ENCODE measurements at regions not wholly inside any gene's neighbourhood (a gene's known extent, or its start where the extent isn't known, plus 50 kb on each side); places are given as distances from the start of the nearest gene placed in this dataset.
"Not testable (repeated sequence)": the region's sequence is repeated elsewhere in the genome, so short reads cannot be mapped to it uniquely, and the experiment has no call there.

DNA sequence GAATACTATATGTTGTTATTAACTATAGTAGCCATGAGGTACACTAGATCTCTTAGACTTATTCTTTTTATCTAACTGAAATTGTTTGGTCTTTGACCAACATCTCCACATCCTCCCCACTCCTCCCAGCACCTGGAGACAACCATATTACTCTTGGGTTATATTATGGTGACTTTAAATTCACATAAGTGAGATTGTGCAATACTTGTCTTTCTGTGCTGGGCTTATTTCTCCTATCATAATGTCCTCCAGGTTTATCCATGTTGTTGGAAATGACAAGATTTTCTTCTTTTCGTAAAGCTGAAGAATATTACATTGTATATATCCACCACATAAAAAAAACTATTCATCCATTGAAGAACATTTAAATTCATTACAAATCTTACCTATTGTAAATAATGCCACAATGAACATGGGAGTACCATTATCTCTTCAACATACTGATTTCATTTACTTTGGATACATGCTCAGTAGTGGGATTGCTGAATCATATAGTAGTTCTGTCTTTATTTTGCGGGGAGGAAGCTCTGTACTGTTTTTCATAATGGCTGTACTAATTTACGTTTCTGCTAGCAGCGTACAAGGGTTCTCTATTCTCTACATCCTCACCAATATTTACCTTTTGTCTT lies 159.2 kb upstream of the SCN7A start:
- DNase-seq (ENCODE audit: low read depth, low spot score) = no peak

GRCh38 chr2:166651991-166652390 lies 157.9 kb upstream of the SCN7A start:
- H3K4me3 ChIP-seq (ENCODE audit: low read length) = no peak overlapping the region
- DNase-seq (ENCODE audit: low read depth, low spot score) = no peak

More for the DNA sequence above, 159.2 kb upstream of the SCN7A start:
- H3K4me3 ChIP-seq (ENCODE audit: low read length) = no peak overlapping the region

GRCh38 chr2:166651080-166651675 lies 157.1 kb upstream of the SCN7A start:
- no peak for DNase-seq (ENCODE audit: low read depth, low spot score)
- H3K4me3 ChIP-seq (ENCODE audit: low read length) = no peak overlapping the region

DNA sequence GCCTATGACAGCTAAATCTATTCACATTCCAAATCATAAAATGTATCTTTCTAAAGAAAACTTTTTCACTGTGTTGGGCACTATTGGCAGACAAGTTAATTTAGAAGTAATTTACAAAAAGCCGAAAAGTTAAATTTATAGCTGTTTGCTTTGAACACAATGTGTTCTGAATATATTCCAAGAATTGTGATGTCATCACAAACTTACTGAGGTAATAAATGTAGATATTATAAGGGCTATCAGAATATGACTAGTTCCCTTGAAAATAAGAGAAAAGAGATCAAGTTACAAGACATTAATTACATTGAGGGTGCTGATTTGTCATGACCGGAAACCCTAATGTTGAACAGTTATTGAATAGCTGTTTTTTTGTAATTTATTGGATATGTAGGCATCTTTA lies 153.9 kb upstream of the SCN7A start:
- H3K4me3 ChIP-seq (ENCODE audit: low read length) = no peak overlapping the region
- DNase-seq (ENCODE audit: low read depth, low spot score) = no peak

GRCh38 chr2:166643980-166644379 lies 149.9 kb upstream of the SCN7A start:
- no peak overlapping the region for H3K4me3 ChIP-seq (ENCODE audit: low read length)
- DNase-seq (ENCODE audit: low read depth, low spot score) = no peak

DNA sequence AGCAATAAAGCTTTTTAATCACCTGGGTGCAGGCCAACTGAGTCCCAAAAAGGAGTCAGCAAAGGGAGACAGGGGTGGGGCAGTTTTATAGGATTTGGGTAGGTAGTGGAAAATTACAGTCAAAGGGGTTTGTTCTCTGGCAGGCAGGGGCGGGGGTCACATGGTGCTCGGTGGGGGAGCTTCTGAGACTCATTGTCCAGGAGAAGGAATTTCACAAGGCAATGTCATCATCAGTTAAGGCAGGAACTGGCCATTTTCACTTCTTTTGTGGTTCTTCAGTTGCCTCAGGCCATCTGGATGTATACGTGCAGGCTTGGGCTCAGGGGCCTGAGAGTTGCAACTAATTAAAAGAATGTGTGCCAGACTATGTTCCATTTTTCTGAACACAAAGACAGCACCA lies 147.5 kb upstream of the SCN7A start:
- H3K4me3 ChIP-seq (ENCODE audit: low read length); DNase-seq (ENCODE audit: low read depth, low spot score): not testable (repeated sequence)

GRCh38 chr2:166637051-166637450 lies 143.0 kb upstream of the SCN7A start:
- H3K4me3 ChIP-seq (ENCODE audit: low read length) = no peak overlapping the region
- no peak for DNase-seq (ENCODE audit: low read depth, low spot score)

DNA sequence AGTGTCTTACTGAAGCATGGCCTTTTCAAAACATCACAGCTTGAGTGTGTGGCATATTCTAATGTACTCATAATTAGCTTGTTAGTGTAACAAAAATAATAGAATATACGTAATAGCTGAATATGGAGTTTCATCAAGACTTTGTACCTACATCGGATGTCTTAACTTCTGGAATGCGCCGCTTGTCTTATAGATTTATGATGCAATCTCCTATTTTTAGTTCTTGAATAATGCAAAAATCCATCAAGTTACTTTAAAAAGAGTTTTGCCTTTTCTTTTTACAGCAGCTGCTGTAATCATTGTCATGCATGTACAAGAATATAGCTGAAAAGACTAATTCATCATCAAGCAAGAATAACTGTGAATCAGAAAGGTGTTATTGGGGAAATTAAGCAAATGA lies 140.7 kb upstream of the SCN7A start:
- no peak for DNase-seq (ENCODE audit: low read depth, low spot score)
- H3K4me3 ChIP-seq (ENCODE audit: low read length) = no peak overlapping the region

DNA sequence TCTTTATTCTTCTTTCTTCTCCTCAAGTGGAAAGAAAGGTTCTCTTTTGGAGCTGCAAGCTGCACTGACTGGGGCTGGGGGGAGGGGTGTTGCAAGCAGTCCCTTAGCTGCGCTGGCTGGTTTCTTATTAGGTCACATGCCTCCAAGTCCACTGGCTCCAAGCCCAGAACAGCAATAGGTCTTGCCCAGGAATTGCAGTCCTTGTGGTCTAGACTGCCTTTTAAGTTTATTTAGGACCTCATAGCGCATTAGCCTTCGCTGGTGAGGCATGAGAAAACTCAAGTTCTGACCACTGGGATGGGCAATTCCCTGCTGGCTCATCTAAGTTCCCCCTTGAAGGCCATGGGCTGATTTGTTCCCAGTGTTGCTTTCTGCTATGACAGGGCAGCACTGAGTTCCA lies 138.6 kb upstream of the SCN7A start:
- no peak overlapping the region for H3K4me3 ChIP-seq (ENCODE audit: low read length)
- no peak for DNase-seq (ENCODE audit: low read depth, low spot score)

DNA sequence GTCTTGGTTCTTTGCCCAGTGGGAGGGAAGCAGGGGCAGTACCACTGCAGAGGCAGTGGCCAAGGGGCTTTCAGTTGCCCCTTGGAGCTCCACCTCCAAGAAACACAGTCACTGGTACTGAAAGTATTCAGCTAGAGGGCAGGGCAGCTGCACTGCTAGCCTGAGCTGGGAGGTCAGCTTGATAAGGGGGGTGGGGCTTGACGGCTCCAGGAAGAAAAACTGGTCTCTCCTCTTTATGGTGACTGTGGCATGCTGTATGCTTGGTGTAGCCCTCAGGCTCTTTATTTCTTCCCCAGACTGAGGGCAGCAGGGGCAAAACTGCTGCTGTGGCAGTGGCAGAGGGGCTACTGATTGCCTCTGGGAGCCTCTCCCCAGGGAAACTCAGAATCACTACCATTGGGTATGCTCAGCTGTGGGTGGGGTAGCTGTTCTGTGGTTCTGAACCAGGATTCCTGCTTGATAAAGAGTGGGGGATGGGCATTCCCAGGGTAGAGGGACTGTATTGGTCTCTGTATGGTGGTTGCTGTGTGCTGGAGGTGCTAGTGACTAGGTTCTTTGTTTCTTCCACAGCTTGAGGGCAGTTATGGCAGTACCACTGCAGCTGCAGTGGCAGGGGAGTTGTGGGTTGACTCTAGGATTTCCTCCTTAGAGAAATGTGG lies 134.6 kb upstream of the SCN7A start:
- H3K4me3 ChIP-seq (ENCODE audit: low read length) = no peak overlapping the region
- peak; percentile 21 for DNase-seq (ENCODE audit: low read depth, low spot score)

DNA sequence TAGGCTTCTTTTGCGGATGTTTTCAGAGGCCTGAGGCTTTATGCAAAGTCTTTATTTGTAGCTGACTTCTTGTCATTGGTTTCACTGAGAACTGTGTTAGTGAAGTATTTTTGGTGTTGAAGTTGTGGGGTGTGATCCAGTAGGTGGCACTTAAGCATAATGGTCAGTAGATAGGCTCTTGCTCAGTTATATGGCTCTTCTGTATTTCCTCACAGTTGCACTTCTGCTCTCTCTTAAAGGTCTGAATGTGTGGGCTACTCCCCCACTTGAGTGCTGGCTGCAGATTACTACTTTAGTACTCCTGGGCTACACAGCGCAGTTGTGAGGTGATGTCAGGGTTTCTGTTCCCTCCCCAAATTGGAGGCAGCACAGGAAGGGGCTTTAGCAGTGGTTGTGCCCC lies 133.8 kb upstream of the SCN7A start:
- no peak overlapping the region for H3K4me3 ChIP-seq (ENCODE audit: low read length)
- DNase-seq (ENCODE audit: low read depth, low spot score) = no peak

DNA sequence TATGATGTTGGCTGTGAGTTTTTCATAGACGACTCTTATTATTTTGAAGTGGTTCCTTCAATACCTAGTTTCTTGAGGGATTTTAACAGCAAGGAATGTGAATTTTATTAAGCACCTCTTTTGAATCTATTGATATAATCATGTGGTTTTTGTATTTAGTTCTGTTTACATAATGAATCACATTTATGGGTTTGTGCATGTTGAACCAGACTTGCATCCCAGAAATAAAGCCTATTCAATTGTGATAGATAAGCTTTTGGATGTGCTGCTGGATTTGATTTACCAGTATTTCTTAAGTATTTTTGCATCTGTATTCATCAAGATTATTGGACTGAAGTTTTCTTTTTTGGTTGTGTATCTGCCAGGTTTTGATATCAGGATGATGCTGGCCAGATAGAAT lies 131.6 kb upstream of the SCN7A start:
- no peak for DNase-seq (ENCODE audit: low read depth, low spot score)
- no peak overlapping the region for H3K4me3 ChIP-seq (ENCODE audit: low read length)

- no peak overlapping the region for H3K4me3 ChIP-seq (ENCODE audit: low read length)
- no peak for DNase-seq (ENCODE audit: low read depth, low spot score)
Measured at GRCh38 chr2:166614503-166614902, 120.5 kb upstream of the SCN7A start.

DNA sequence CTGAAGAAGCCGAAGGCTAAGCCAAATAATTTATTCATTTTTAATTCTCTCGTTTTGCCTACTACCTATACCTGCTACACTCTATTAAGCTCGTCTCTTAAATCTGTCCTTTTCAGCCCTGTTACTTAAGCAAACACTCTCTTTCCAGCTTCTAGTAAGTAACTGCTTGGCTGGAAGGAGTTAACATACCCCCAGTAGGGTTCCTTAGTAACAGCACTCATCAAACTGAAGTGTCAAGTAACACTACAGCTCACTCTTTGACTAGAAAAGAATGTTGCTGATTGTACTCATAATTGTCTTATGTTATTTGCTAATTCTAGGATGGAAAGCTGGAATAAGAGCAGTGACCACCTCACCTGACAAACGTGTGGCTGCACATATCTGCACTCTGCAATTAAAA lies 120.0 kb upstream of the SCN7A start:
- no peak overlapping the region for H3K4me3 ChIP-seq (ENCODE audit: low read length)
- DNase-seq (ENCODE audit: low read depth, low spot score) = no peak

DNA sequence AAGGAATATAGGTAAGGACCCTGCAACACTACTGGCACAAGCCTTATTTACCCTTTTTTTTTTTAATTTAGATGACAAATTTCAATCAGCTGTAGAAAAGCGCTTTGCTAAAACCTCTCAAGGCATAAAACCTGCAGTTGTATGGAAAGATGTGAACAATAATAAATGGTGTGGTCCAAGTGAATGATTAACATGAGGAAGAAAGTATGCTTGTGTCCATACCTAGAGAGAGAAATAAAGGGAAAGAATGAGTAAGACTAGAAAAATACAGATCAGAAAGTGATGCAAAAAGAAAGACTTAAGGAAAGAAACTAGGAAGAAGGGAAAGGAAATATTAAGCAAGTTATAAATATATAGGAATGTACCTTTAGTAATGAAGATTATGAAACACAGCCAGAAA lies 119.2 kb upstream of the SCN7A start:
- no peak for DNase-seq (ENCODE audit: low read depth, low spot score)

DNA sequence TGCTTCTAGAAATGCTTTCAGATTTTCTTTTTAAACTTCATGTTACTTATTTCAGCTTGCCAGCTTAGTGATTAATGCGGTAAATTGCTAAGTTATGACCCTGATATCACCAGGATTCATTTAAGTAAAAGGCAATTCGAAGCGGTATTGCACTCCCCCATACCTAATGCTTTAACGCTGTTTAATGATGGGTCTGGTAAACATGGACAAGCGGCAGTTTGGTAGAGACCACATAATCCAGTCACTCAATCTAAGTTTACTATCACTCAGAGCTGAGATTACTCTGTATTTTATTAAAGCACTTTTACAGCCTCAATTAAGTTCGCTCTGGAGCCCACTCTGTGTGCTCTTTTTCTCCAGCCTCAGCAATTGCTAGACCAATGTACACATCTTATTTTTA lies 118.2 kb upstream of the SCN7A start:
- DNase-seq (ENCODE audit: low read depth, low spot score) = no peak
- no peak overlapping the region for H3K4me3 ChIP-seq (ENCODE audit: low read length)

More for the DNA sequence above, 119.2 kb upstream of the SCN7A start:
- H3K4me3 ChIP-seq (ENCODE audit: low read length) = no peak overlapping the region

DNA sequence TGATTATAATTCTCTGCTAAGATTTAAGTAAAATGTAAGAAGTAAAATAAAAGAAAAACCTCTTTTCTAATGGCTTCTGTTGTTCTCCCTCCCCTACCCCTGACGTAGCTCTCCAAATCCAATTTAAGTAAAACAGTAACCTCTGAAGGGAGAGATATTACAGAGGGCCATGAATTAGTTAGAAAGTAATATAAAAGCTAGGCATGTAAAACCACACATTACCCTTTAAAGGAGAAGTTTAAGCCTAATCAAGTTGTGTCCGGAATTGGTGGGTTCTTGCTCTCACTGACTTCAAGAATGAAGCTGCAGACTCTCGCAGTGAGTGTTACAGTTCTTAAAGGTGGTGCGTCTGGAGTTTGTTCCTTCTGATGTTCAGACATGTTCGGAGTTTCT lies 116.9 kb upstream of the SCN7A start:
- no peak overlapping the region for H3K4me3 ChIP-seq (ENCODE audit: low read length)
- DNase-seq (ENCODE audit: low read depth, low spot score) = no peak

- no peak overlapping the region for H3K4me3 ChIP-seq (ENCODE audit: low read length)
- no peak for DNase-seq (ENCODE audit: low read depth, low spot score)
Measured at GRCh38 chr2:166610180-166610912, 116.3 kb upstream of the SCN7A start.

DNA sequence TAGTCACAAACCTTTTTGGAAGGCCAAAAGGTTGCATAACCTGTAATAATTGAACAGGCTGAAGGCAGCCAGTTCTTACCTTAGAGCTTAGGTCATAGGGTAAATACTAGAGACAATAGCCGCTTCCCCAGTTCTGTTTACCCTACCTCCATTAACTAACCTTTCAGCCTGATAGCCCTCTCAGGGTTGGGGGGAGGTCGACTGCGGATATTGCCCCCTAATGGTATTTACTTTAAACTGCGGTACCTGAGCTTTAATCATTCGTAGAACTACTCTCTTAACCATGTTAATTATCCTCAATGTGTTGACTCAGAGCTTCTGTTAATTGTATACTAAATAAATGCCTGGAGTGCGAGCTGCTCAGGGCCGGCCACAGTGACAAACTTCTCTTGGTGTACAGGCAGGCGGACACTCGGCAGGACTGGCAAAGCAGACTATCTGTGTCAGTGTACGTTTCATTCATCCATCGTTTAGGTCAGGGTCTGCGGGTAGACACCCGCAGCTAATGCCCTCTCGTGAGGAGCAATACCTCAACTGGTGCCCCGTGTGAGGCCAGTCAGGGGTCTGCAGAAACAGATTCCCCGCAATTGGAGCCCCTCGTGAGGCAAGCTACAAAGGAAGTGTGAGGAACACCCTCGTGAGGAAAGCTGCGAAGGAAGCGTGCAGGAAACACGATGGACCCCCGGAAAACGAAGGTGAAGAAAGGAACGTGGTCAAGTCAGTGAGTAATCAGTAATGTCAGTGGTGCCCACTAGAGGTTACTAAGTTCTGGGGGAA lies 115.3 kb upstream of the SCN7A start:
- DNase-seq (ENCODE audit: low read depth, low spot score) = no peak
- H3K4me3 ChIP-seq (ENCODE audit: low read length) = no peak overlapping the region
